Keratinocyte (primary cell): ENCODE measurements at regions not wholly inside any gene's neighbourhood (a gene's known extent, or its start where the extent isn't known, plus 50 kb on each side); places are given as distances from the start of the nearest gene placed in this dataset.
A peak's percentile ranks its signal among the peaks of the same experiment; 100 is the strongest.
"Not testable (repeated sequence)": the region's sequence is repeated elsewhere in the genome, so short reads cannot be mapped to it uniquely, and the experiment has no call there.

ENCODE experiments used
- DNase-seq: peaks from one replicate; pipeline ENCODE4 v3.0.0-alpha.2; 2011; ENCODE audit warnings: low read depth, missing footprints, low spot score
- FAIRE-seq: peaks from 2 replicates; lab custom pipeline; 2011; peaks lifted over from hg19 to GRCh38; lab: Jason Lieb, UNC
- H2AFZ ChIP-seq: 2 replicates; pipeline ENCODE4 v1.6.0; 2012; ENCODE audit warnings: low read length, control low read depth, inconsistent platforms; ENCODE audit not compliant: control insufficient read depth
- H3K27ac ChIP-seq: 2 replicates; pipeline ENCODE4 v1.5.1; 2011; ENCODE audit warnings: low read length; ENCODE audit not compliant: control insufficient read depth, insufficient read depth
- H3K27me3 ChIP-seq: 3 replicates; pipeline ENCODE4 v1.6.0; 2011; ENCODE audit warnings: low read length; ENCODE audit not compliant: control insufficient read depth, insufficient read depth; ENCODE audit errors: extremely low read depth
- H3K36me3 ChIP-seq, 2 experiments: 2 replicates in 1 of 2; 3 replicates in 1 of 2; pipeline ENCODE4 v1.5.1; 2011; ENCODE audit warnings: low read length in 2 of 2, mild to moderate bottlenecking in 1 of 2; ENCODE audit not compliant: control insufficient read depth in 2 of 2, insufficient read depth in 2 of 2; ENCODE audit errors: extremely low read depth in 1 of 2
- H3K4me1 ChIP-seq: 3 replicates; pipeline ENCODE4 v1.5.1; 2011; ENCODE audit warnings: low read length; ENCODE audit not compliant: control insufficient read depth, insufficient read depth; ENCODE audit errors: extremely low read depth
- H3K4me2 ChIP-seq: 3 replicates; pipeline ENCODE4 v1.6.0; 2011; ENCODE audit warnings: low read depth, low read length; ENCODE audit not compliant: control insufficient read depth, insufficient read depth; ENCODE audit errors: extremely low read depth
- H3K4me3 ChIP-seq, 3 experiments: fragments of 200-600 bp in 1 of 3; sonication (generic) in 1 of 3; 2 replicates in 2 of 3; 3 replicates in 1 of 3; pipeline ENCODE4 v1.5.1; 2011 to 2016; ENCODE audit warnings: low read length in 3 of 3, mild to moderate bottlenecking in 3 of 3, control low read depth in 2 of 3, inconsistent platforms in 1 of 3, low read depth in 1 of 3, mixed read lengths in 1 of 3, mixed run types in 1 of 3, moderate library complexity in 1 of 3; ENCODE audit not compliant: control insufficient read depth in 2 of 3, insufficient read depth in 2 of 3; ENCODE audit errors: extremely low read depth in 1 of 3
- H3K79me2 ChIP-seq: 2 replicates; pipeline ENCODE4 v1.6.0; 2012; ENCODE audit warnings: low read length; ENCODE audit not compliant: control insufficient read depth, insufficient read depth
- H3K9ac ChIP-seq: 3 replicates; pipeline ENCODE4 v1.6.0; 2011; ENCODE audit warnings: low read length; ENCODE audit not compliant: control insufficient read depth, insufficient read depth; ENCODE audit errors: extremely low read depth
- H3K9me1 ChIP-seq: 3 replicates; pipeline ENCODE4 v1.6.0; 2011; ENCODE audit warnings: low read length; ENCODE audit not compliant: control insufficient read depth, insufficient read depth; ENCODE audit errors: extremely low read depth
- H3K9me3 ChIP-seq: 2 replicates; pipeline ENCODE4 v1.5.1; 2012; ENCODE audit warnings: low read depth, low read length; ENCODE audit not compliant: control insufficient read depth
- H4K20me1 ChIP-seq: 3 replicates; pipeline ENCODE4 v1.6.0; 2011; ENCODE audit warnings: low read length; ENCODE audit not compliant: control insufficient read depth, insufficient read depth; ENCODE audit errors: extremely low read depth
- EZH2 ChIP-seq: IDR thresholded peaks from one replicate; pipeline ENCODE4 v1.6.1; 2012; ENCODE audit warnings: inconsistent platforms, mild to moderate bottlenecking, low read length, moderate library complexity
- dilution Hi-C: fragments of 300-500 bp; cut with MboI; formaldehyde crosslinking; loops from one replicate; pipeline ENCODE4 v1.7.0; 2020; ENCODE audit warnings: low sequenced_read_pairs; ENCODE audit not compliant: extremely low pct_ligation_motif_present
- TF ChIP-seq, protein P1 (sequence below), 3 experiments: IDR thresholded peaks in 1 of 3; conservative IDR thresholded peaks in 1 of 3; optimal IDR thresholded peaks in 1 of 3; 2 replicates in 2 of 3; 3 replicates in 1 of 3; pipeline versions ENCODE3 to v1.5.1; 2011; ENCODE audit warnings: low read length in 3 of 3, mild to moderate bottlenecking in 3 of 3, moderate library complexity in 2 of 3, control low read depth in 1 of 3, inconsistent platforms in 1 of 3; ENCODE audit not compliant: insufficient read depth in 2 of 3; ENCODE audit errors: extremely low read depth in 1 of 3

DNA sequence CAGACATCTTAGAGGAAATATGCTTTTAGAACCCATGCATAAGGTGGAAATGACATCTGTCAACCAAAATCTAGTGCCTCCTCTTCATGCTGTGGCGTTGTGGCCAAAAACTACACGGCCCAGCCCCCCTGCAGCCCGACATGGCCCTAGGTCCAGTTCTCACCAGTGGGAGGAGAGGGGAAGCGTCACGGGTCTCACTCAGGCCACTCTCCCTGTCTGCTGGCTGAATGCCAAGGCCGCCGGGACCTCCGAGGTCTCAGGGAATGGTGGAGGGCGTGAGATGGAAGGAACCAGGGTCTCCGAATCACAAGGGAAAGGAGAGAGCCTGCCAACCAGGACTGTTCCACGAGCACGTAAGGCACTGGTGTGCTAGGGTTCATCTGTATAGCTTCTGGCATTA lies 361.0 kb downstream of the ANAPC1 start:
- no peak overlapping the region for H3K4me2 ChIP-seq
- no peaks in the 10 kb centered on the region for H3K9me1 ChIP-seq
- H3K9ac ChIP-seq, result no peak overlapping the region
- no peak overlapping the region for H3K27ac ChIP-seq
- no peak for TF ChIP-seq EZH2
- TF ChIP-seq, protein P1, sequence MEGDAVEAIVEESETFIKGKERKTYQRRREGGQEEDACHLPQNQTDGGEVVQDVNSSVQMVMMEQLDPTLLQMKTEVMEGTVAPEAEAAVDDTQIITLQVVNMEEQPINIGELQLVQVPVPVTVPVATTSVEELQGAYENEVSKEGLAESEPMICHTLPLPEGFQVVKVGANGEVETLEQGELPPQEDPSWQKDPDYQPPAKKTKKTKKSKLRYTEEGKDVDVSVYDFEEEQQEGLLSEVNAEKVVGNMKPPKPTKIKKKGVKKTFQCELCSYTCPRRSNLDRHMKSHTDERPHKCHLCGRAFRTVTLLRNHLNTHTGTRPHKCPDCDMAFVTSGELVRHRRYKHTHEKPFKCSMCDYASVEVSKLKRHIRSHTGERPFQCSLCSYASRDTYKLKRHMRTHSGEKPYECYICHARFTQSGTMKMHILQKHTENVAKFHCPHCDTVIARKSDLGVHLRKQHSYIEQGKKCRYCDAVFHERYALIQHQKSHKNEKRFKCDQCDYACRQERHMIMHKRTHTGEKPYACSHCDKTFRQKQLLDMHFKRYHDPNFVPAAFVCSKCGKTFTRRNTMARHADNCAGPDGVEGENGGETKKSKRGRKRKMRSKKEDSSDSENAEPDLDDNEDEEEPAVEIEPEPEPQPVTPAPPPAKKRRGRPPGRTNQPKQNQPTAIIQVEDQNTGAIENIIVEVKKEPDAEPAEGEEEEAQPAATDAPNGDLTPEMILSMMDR (optimal IDR thresholded peaks at IDR 0.05 in 1 of 3, IDR thresholded peaks at IDR 0.05 in 1 of 3, conservative IDR thresholded peaks at IDR 0.05 in 1 of 3; ENCODE audit: extremely low read depth in 1 of 3, insufficient read depth in 2 of 3, low read length in 3 of 3), result no peak
- H3K9me3 ChIP-seq, result no peaks in the 10 kb centered on the region
- H3K79me2 ChIP-seq, result no peaks in the 10 kb centered on the region
- DNase-seq (no peak), FAIRE-seq (no peak)
- no peaks in the 10 kb centered on the region for H3K27me3 ChIP-seq
- no peaks in the 10 kb centered on the region for H4K20me1 ChIP-seq
- H2AFZ ChIP-seq, result no peak overlapping the region
- no peaks in the 10 kb centered on the region for H3K36me3 ChIP-seq
- no peak overlapping the region for H3K4me3 ChIP-seq
- dilution Hi-C loops, result no loop called here
- H3K4me1 ChIP-seq, result no peaks in the 10 kb centered on the region

DNA sequence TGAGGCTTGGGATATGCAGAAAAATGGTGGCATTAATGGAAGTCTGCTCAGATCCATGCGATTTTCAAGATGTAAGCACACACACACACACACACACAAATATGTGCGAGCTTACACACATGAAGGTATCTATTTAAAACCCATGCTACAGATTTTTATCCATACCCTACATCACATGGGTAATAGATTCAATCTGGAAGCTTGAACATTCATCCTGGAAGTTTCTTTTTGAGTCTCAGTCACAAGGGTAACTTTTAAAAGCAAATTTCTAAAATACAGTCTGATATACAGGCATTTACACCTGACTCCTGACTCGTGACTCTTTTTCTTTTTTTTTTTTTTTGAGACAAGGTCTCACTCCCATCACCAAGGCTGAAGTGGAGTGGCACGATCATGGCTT lies 359.0 kb downstream of the ANAPC1 start:
- H3K4me2 ChIP-seq, H3K9ac ChIP-seq, DNase-seq, H3K9me1 ChIP-seq, H3K27me3 ChIP-seq, H3K27ac ChIP-seq, H3K79me2 ChIP-seq, H3K9me3 ChIP-seq, H3K36me3 ChIP-seq, H3K4me3 ChIP-seq, FAIRE-seq, H2AFZ ChIP-seq, dilution Hi-C loops, H3K4me1 ChIP-seq, H4K20me1 ChIP-seq: not testable (repeated sequence)

DNA sequence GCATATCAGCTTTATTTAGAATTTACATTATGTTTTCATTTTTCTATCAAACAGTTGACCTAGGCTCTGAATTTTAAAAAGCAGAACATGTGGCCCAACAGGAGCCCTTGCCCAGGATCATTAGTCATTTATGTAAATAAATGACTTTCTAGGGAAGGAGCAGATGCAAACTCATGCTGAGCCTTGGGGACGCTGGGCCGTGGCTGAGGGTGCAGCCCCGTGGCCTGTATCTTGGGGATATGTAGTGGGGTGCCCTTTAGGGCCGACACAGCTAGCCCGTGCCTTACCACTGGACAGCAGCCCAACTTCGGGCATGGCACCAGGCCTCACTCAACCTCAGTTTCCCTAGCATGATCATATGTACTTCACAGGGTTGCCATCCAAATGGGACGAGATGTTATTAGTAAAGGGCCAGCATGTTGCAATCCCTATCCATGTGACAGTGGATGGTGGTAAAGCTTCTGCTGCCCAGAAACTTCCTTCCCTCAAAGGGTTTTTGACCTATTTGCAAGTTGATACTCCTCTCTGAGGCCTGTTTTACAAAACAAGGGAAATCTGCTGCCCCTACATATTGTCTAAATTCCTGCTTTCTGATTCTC lies 357.9 kb downstream of the ANAPC1 start:
- H3K36me3 ChIP-seq, H3K9me1 ChIP-seq, H3K79me2 ChIP-seq, H3K4me1 ChIP-seq, H4K20me1 ChIP-seq, H3K27ac ChIP-seq, DNase-seq, H3K27me3 ChIP-seq, H2AFZ ChIP-seq, H3K4me2 ChIP-seq, H3K9ac ChIP-seq, H3K4me3 ChIP-seq, FAIRE-seq, dilution Hi-C loops, H3K9me3 ChIP-seq: not testable (repeated sequence)

DNA sequence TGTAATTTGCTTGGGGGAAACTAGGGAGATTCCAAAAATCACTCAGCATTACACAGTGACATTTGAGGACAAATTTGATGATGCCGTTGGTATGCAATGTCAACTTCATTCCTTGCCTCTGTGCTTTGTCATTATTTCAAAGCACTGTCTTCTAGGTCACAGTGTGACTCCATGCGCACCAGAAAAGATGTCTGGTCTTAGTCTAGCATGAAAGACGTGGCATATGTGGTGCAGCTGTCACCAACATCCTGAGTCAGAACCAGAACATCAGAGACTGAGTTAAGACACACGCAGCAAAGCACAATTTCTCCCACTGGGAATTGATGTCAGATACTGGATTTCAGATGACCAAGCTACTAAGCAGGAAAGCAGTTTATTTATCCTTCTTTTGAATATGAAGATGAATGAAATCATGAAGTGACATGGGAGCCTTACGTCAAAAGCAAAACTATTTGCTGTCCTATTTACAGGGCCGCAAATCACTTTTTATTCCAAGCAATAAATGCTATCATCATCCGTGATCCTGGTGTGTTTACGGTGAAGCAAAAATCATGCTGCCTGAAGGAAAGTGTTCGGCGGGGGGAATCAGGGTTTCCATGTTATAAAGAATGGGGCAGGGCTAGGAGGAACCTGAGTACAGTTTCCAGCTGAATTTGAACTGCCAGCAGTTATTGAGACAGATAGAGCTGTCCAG lies 356.1 kb downstream of the ANAPC1 start:
- H4K20me1 ChIP-seq, H3K9me1 ChIP-seq, H3K9ac ChIP-seq, DNase-seq, H3K27me3 ChIP-seq, H3K79me2 ChIP-seq, H2AFZ ChIP-seq, H3K27ac ChIP-seq, H3K36me3 ChIP-seq, H3K4me1 ChIP-seq, H3K4me2 ChIP-seq, H3K9me3 ChIP-seq, H3K4me3 ChIP-seq, dilution Hi-C loops: not testable (repeated sequence)
- FAIRE-seq, result peak; percentile 75
